ENCODE measurements at regions not wholly inside any gene's neighbourhood (a gene's known extent, or its start where the extent isn't known, plus 50 kb on each side); places are given as distances from the start of the nearest gene placed in this dataset.

- H2AFZ ChIP-seq (ENCODE audit: low read length) = no peak overlapping the region
- TF ChIP-seq EZH2phosphoT487 (IDR thresholded peaks at IDR 0.05; ENCODE audit: borderline replicate concordance) = no peak
- no peak for TF ChIP-seq CTCF (conservative IDR thresholded peaks at IDR 0.05; ENCODE audit: low read length)
- H3K4me2 ChIP-seq (ENCODE audit: low read depth, low read length, poor library complexity, severe bottlenecking) = no peak overlapping the region
Observed at GRCh38 chrX:20711366-20711765, 444.7 kb upstream of the RPS6KA3 start.

DNA sequence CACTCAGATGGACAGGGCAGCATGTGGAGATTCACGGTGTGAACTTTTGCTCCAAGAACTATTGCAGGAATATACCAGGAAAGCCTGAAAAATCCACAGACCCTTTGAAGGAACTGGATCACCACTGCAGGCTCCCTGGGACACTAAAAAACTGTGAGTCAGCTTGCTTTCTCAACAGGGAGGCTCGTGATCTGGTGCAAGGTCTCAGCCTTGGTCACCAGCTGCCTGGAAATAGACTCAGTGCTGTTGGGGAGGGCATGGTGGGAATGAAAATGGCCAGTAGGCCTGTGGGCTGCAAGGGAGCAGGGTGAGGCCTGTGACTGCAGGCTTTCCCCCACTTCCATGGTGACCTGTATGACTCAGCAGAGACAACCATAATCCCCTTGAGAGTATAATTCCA lies 426.4 kb upstream of the RPS6KA3 start:
- no peak overlapping the region for H3K9ac ChIP-seq (ENCODE audit: low read depth, low read length, poor library complexity, severe bottlenecking)

More at GRCh38 chrX:20711366-20711765, 444.7 kb upstream of the RPS6KA3 start:
- Histone ChIP-seq H3K4me3 (ENCODE audit: low read length, poor library complexity, severe bottlenecking) (no peak overlapping the region), H3K4me1 (ENCODE audit: insufficient read depth, low read length, poor library complexity, severe bottlenecking) (no peaks in the 10 kb centered on the region), H3K9me2 (replicated peaks; ENCODE audit: low read depth, low read length) (no peaks in the 10 kb centered on the region), H4K20me1 (ENCODE audit: insufficient read depth, low read length, poor library complexity, severe bottlenecking) (no peaks in the 10 kb centered on the region), H3K9me3 (ENCODE audit: insufficient read depth, low read depth, low read length) (no peaks in the 10 kb centered on the region), H3K36me3 (ENCODE audit: insufficient read depth, low read length) (no peaks in the 10 kb centered on the region), H3K27me3 (ENCODE audit: insufficient read depth, low read length, poor library complexity, severe bottlenecking) (no peaks in the 10 kb centered on the region), H3F3A (ENCODE audit: low read depth) (no peaks in the 10 kb centered on the region), H3K79me2 (ENCODE audit: insufficient read depth, low read length) (no peaks in the 10 kb centered on the region), H3K9ac (ENCODE audit: low read depth, low read length, poor library complexity, severe bottlenecking) (no peak overlapping the region)

GRCh38 chrX:20686256-20686655 lies 419.5 kb upstream of the RPS6KA3 start:
- H3K9me3 ChIP-seq (ENCODE audit: insufficient read depth, low read depth, low read length) = no peaks in the 10 kb centered on the region
- H3K4me2 ChIP-seq (ENCODE audit: low read depth, low read length, poor library complexity, severe bottlenecking) = no peak overlapping the region

More for the DNA sequence above, 426.4 kb upstream of the RPS6KA3 start:
- no peaks in the 10 kb centered on the region for H3K27me3 ChIP-seq (ENCODE audit: insufficient read depth, low read length, poor library complexity, severe bottlenecking)
- no peaks in the 10 kb centered on the region for H3K4me1 ChIP-seq (ENCODE audit: insufficient read depth, low read length, poor library complexity, severe bottlenecking)
- TF ChIP-seq CTCF (conservative IDR thresholded peaks at IDR 0.05; ENCODE audit: low read length) = no peak
- no peak for TF ChIP-seq EZH2phosphoT487 (IDR thresholded peaks at IDR 0.05; ENCODE audit: borderline replicate concordance)
- no peaks in the 10 kb centered on the region for H3K9me2 ChIP-seq (replicated peaks; ENCODE audit: low read depth, low read length)
- H3F3A ChIP-seq (ENCODE audit: low read depth) = no peaks in the 10 kb centered on the region
- H3K79me2 ChIP-seq (ENCODE audit: insufficient read depth, low read length) = no peaks in the 10 kb centered on the region
- no peak overlapping the region for H3K4me3 ChIP-seq (ENCODE audit: low read length, poor library complexity, severe bottlenecking)
- no peak overlapping the region for H2AFZ ChIP-seq (ENCODE audit: low read length)
- no peaks in the 10 kb centered on the region for H4K20me1 ChIP-seq (ENCODE audit: insufficient read depth, low read length, poor library complexity, severe bottlenecking)
- no peaks in the 10 kb centered on the region for H3K9me3 ChIP-seq (ENCODE audit: insufficient read depth, low read depth, low read length)
- no peak overlapping the region for H3K4me2 ChIP-seq (ENCODE audit: low read depth, low read length, poor library complexity, severe bottlenecking)
- H3K36me3 ChIP-seq (ENCODE audit: insufficient read depth, low read length) = no peaks in the 10 kb centered on the region

More at GRCh38 chrX:20686256-20686655, 419.5 kb upstream of the RPS6KA3 start:
- Histone ChIP-seq H3K4me1 (ENCODE audit: insufficient read depth, low read length, poor library complexity, severe bottlenecking) (no peaks in the 10 kb centered on the region), H2AFZ (ENCODE audit: low read length) (no peak overlapping the region), H4K20me1 (ENCODE audit: insufficient read depth, low read length, poor library complexity, severe bottlenecking) (no peaks in the 10 kb centered on the region), H3K36me3 (ENCODE audit: insufficient read depth, low read length) (no peaks in the 10 kb centered on the region), H3K4me3 (ENCODE audit: low read length, poor library complexity, severe bottlenecking) (no peak overlapping the region), H3K9me2 (replicated peaks; ENCODE audit: low read depth, low read length) (no peaks in the 10 kb centered on the region), H3F3A (ENCODE audit: low read depth) (no peaks in the 10 kb centered on the region), H3K27me3 (ENCODE audit: insufficient read depth, low read length, poor library complexity, severe bottlenecking) (no peaks in the 10 kb centered on the region), H3K9ac (ENCODE audit: low read depth, low read length, poor library complexity, severe bottlenecking) (no peak overlapping the region), H3K79me2 (ENCODE audit: insufficient read depth, low read length) (no peaks in the 10 kb centered on the region)
- TF ChIP-seq EZH2phosphoT487 (IDR thresholded peaks at IDR 0.05; ENCODE audit: borderline replicate concordance) (no peak), CTCF (conservative IDR thresholded peaks at IDR 0.05; ENCODE audit: low read length) (no peak)
